Thyroid gland (tissue), 4 donors: ENCODE measurements at regions not wholly inside any gene's neighbourhood (a gene's known extent, or its start where the extent isn't known, plus 50 kb on each side); places are given as distances from the start of the nearest gene placed in this dataset.

ENCODE experiments used
- CTCF ChIP-seq, 6 experiments: fragments of 200-600 bp in 3 of 6; fragments of 450-650 bp in 3 of 6; sonication (generic) in 3 of 6; IDR thresholded peaks; one replicate each; pipeline ENCODE4 v1.5.1; 2016 to 2019; ENCODE audit warnings: antibody characterized with exemption in 6 of 6, mild to moderate bottlenecking in 2 of 6, inconsistent platforms in 1 of 6, moderate library complexity in 1 of 6
- POLR2A ChIP-seq, 2 donors: fragments of 450-650 bp; IDR thresholded peaks; one replicate each; pipeline ENCODE4 v1.6.1; 2017; ENCODE audit warnings: antibody characterized with exemption in 2 of 2, mild to moderate bottlenecking in 2 of 2, moderate library complexity in 1 of 2

- TF ChIP-seq CTCF (IDR thresholded peaks at IDR 0.05) (no peak), POLR2A (IDR thresholded peaks at IDR 0.05) (no peak)
Observed at GRCh38 chr3:145251311-145251710, 909.7 kb downstream of the PLOD2 start.
